Mesenchymal stem cell (in vitro differentiated cells and primary cell): ENCODE measurements at regions not wholly inside any gene's neighbourhood (a gene's known extent, or its start where the extent isn't known, plus 50 kb on each side); places are given as distances from the start of the nearest gene placed in this dataset.

Experiments used
- DNase-seq: peaks from one replicate; pipeline ENCODE4 v3.0.0-alpha.2; 2013
- H2AFZ ChIP-seq: one replicate; pipeline ENCODE4 v1.6.1; 2013; ENCODE audit warnings: low read depth, mild to moderate bottlenecking, control low read depth, inconsistent platforms, low read length, moderate library complexity
- H2AK5ac ChIP-seq: 2 replicates; pipeline ENCODE4 v1.6.1; 2013; ENCODE audit warnings: low read length, moderate library complexity, mild to moderate bottlenecking, inconsistent platforms; ENCODE audit not compliant: severe bottlenecking
- H2BK120ac ChIP-seq: one replicate; pipeline ENCODE4 v1.6.1; 2013; ENCODE audit warnings: low read depth, mild to moderate bottlenecking, inconsistent platforms, low read length, moderate library complexity
- H2BK12ac ChIP-seq, 2 experiments: one replicate each; pipeline ENCODE4 v1.6.1; 2013; ENCODE audit warnings: inconsistent platforms in 2 of 2, low read length in 2 of 2, mild to moderate bottlenecking in 2 of 2, moderate library complexity in 2 of 2, control low read depth in 1 of 2
- H2BK15ac ChIP-seq: one replicate; pipeline ENCODE4 v1.6.1; 2013; ENCODE audit warnings: mild to moderate bottlenecking, low read depth, inconsistent platforms; ENCODE audit not compliant: poor library complexity, severe bottlenecking
- H2BK5ac ChIP-seq: 2 replicates; pipeline ENCODE4 v1.6.1; 2013; ENCODE audit warnings: low read depth, mild to moderate bottlenecking, low read length, control low read depth, inconsistent platforms; ENCODE audit not compliant: poor library complexity, severe bottlenecking
- H3K14ac ChIP-seq, 2 experiments: one replicate each; pipeline ENCODE4 v1.6.1; 2013; ENCODE audit warnings: inconsistent platforms in 2 of 2, low read length in 2 of 2, control low read depth in 1 of 2, mild to moderate bottlenecking in 1 of 2, moderate library complexity in 1 of 2
- H3K18ac ChIP-seq, 2 experiments: one replicate each; pipeline ENCODE4 v1.6.1; 2013; ENCODE audit warnings: inconsistent platforms in 2 of 2, low read length in 2 of 2, control low read depth in 1 of 2, low read depth in 1 of 2, mild to moderate bottlenecking in 1 of 2
- H3K23ac ChIP-seq, 2 experiments: one replicate each; pipeline ENCODE4 v1.6.1; 2013; ENCODE audit warnings: inconsistent platforms in 2 of 2, low read length in 2 of 2, mild to moderate bottlenecking in 2 of 2, moderate library complexity in 2 of 2, control low read depth in 1 of 2
- H3K27ac ChIP-seq: 2 replicates; pipeline ENCODE4 v1.5.1; 2013; ENCODE audit warnings: mild to moderate bottlenecking, moderate library complexity, low read length, control low read depth, inconsistent platforms; ENCODE audit not compliant: poor library complexity, severe bottlenecking
- H3K27me3 ChIP-seq, 2 experiments: 2 replicates each; pipeline versions ENCODE4 v1.6.1 to v1.7.0; 2013; ENCODE audit warnings: low read length in 2 of 2, mild to moderate bottlenecking in 2 of 2, moderate library complexity in 2 of 2, control low read depth in 1 of 2, inconsistent platforms in 1 of 2; ENCODE audit not compliant: control insufficient read depth in 1 of 2, insufficient read depth in 1 of 2
- H3K36me3 ChIP-seq, 2 experiments: 2 replicates each; pipeline versions ENCODE4 v1.6.1 to v1.7.0; 2013; ENCODE audit warnings: low read length in 2 of 2, control low read depth in 1 of 2, inconsistent platforms in 1 of 2, low read depth in 1 of 2, mild to moderate bottlenecking in 1 of 2; ENCODE audit not compliant: insufficient read depth in 2 of 2, control insufficient read depth in 1 of 2
- H3K4ac ChIP-seq, 2 experiments: one replicate each; pipeline ENCODE4 v1.6.1; 2013; ENCODE audit warnings: inconsistent platforms in 2 of 2, low read length in 2 of 2, mild to moderate bottlenecking in 2 of 2, moderate library complexity in 2 of 2, control low read depth in 1 of 2, low read depth in 1 of 2
- H3K4me1 ChIP-seq: 2 replicates; pipeline ENCODE4 v1.6.1; 2013; ENCODE audit warnings: low read depth, low read length, control low read depth; ENCODE audit not compliant: control insufficient read depth, insufficient read depth
- H3K4me2 ChIP-seq: 2 replicates; pipeline ENCODE4 v1.6.1; 2013; ENCODE audit warnings: low read length, mild to moderate bottlenecking, inconsistent platforms; ENCODE audit not compliant: poor library complexity, severe bottlenecking
- H3K4me3 ChIP-seq, 2 experiments: 2 replicates each; pipeline versions ENCODE4 v1.5.1 to v1.7.0; 2013; ENCODE audit warnings: low read length in 2 of 2, mild to moderate bottlenecking in 2 of 2, control low read depth in 1 of 2, low read depth in 1 of 2; ENCODE audit not compliant: insufficient read depth in 1 of 2
- H3K79me1 ChIP-seq: replicated peaks from 2 replicates; pipeline ENCODE4 v1.6.1; 2013; ENCODE audit warnings: mild to moderate bottlenecking, control low read depth, low read length, inconsistent platforms; ENCODE audit not compliant: poor library complexity, severe bottlenecking
- H3K9ac ChIP-seq: 2 replicates; pipeline ENCODE4 v1.7.0; 2013; ENCODE audit warnings: mild to moderate bottlenecking, low read length, moderate library complexity
- H3K9me3 ChIP-seq: 2 replicates; pipeline ENCODE4 v1.7.0; 2013; ENCODE audit warnings: mild to moderate bottlenecking, low read length; ENCODE audit not compliant: control insufficient read depth
- H4K8ac ChIP-seq: one replicate; pipeline ENCODE4 v1.6.1; 2013; ENCODE audit warnings: inconsistent platforms, mild to moderate bottlenecking, low read length, moderate library complexity
- H4K91ac ChIP-seq: one replicate; pipeline ENCODE4 v1.6.1; 2013; ENCODE audit warnings: mild to moderate bottlenecking, low read length, inconsistent platforms
- WGBS: methylation state at CpG from one replicate; pipeline ENCODE4 v1.1.7; 2013; ENCODE audit warnings: mixed read lengths; 5-methylcytosine and 5-hydroxymethylcytosine counted together

DNA sequence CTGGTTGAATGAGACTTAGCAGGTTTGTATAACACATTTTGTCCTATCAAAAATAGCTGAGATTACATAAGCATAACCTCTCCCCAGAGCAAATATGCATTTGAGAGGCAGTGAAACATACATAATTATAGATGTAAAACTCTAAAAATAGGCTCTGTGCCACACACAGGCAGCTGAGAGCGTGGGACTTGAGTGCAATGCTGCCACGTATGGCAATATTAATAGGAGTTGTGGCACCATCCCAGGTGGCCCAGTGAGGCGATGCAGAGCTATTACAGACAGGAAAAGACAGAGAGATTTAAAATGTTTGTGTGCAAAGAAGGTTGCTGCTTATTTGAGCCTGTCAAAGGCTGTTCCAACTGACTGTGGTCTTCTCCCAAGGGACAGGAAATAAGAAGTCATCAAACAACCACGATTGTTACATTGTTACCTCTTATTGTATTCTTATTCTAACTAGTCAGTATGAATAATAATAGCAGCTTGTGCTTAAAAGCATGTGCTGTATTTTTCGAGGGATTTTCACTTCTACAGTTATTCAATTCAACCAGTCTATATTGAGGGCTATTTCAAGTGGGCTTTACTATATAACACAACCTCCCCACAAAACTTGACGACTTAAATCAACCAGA, 116.5 kb downstream of the SALL1 start:
- no peak overlapping the region for H3K18ac ChIP-seq
- H2AFZ ChIP-seq: no peak overlapping the region
- no peak overlapping the region for H3K4ac ChIP-seq
- no peak overlapping the region for H3K14ac ChIP-seq
- H3K9ac ChIP-seq: no peak overlapping the region
- peaks cover 0 to 3% of the 10 kb centered on the region in 2 experiments for H3K27me3 ChIP-seq
- H3K27ac ChIP-seq: no peak overlapping the region
- H2BK120ac ChIP-seq: no peak overlapping the region
- H2BK5ac ChIP-seq: no peak overlapping the region
- 37% methylated on average over 4 of the region's 6 CpGs for WGBS
- no peak overlapping the region for H2AK5ac ChIP-seq
- no peaks in the 10 kb centered on the region for H3K79me1 ChIP-seq
- no peak overlapping the region for H3K23ac ChIP-seq
- H3K4me1 ChIP-seq: no peaks in the 10 kb centered on the region
- no peak for DNase-seq
- no peak overlapping the region for H2BK15ac ChIP-seq
- no peak overlapping the region for H2BK12ac ChIP-seq
- H3K4me3 ChIP-seq: no peak overlapping the region
- H3K9me3 ChIP-seq: no peaks in the 10 kb centered on the region
- no peak overlapping the region for H3K4me2 ChIP-seq
- no peak overlapping the region for H4K91ac ChIP-seq
- no peak overlapping the region for H4K8ac ChIP-seq
- no peaks in the 10 kb centered on the region for H3K36me3 ChIP-seq

DNA sequence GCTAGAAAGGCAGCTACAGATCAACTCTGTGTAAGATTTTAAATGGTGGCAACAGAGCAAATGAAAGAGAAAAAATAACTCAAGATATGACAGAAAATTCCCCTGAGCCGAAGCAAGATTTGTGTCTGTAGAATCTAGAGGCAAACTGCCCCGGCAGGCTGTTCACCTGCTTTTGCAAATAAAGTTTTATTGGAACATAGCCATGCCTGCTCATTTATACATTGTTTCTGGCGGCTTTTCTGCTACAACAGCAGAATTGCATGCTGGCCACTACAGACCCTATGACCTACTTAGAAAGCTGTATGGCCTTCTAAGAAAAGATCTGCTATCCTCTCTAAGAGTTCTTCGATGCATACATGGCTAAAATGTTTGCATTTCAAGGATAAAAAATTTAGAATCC, 119.5 kb downstream of the SALL1 start:
- H2AFZ ChIP-seq: no peak overlapping the region
- 73% methylated on average over 3 of the region's 4 CpGs for WGBS
- no peaks in the 10 kb centered on the region for H3K9me3 ChIP-seq
- no peak overlapping the region for H2BK120ac ChIP-seq
- no peaks in the 10 kb centered on the region for H3K27me3 ChIP-seq
- no peak overlapping the region for H3K4me3 ChIP-seq
- no peak overlapping the region for H2BK15ac ChIP-seq
- DNase-seq: no peak
- H3K23ac ChIP-seq: no peak overlapping the region
- H4K8ac ChIP-seq: no peak overlapping the region
- H3K4me2 ChIP-seq: no peak overlapping the region
- H3K18ac ChIP-seq: no peak overlapping the region
- H3K9ac ChIP-seq: no peak overlapping the region
- no peak overlapping the region for H2BK12ac ChIP-seq
- no peaks in the 10 kb centered on the region for H3K79me1 ChIP-seq
- H3K4me1 ChIP-seq: no peaks in the 10 kb centered on the region
- no peak overlapping the region for H3K4ac ChIP-seq
- no peak overlapping the region for H3K14ac ChIP-seq
- H4K91ac ChIP-seq: no peak overlapping the region
- H2BK5ac ChIP-seq: no peak overlapping the region
- no peak overlapping the region for H3K27ac ChIP-seq
- H2AK5ac ChIP-seq: no peak overlapping the region
- no peaks in the 10 kb centered on the region for H3K36me3 ChIP-seq

DNA sequence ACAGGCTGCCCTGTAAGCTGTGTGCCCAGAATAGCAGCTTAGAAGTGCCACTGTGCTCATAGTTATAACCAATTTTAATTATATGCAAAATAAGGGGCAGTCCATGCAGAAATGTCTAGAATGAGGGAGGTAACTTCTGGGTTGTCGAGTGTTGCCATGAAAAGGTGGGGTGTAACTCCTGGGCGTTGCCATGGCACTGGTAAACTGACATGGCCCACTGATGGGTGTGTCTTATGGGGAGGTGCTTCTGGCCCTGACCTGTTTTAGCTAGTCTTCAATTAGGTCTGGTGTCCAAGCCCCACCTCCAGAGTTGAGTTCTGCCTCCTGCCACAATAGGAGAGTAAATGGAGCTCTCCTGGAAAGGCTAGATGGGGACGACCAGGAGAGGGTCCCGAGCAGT, 120.6 kb downstream of the SALL1 start:
- H3K4me2 ChIP-seq: no peak overlapping the region
- no peak overlapping the region for H3K23ac ChIP-seq
- no peak overlapping the region for H3K27ac ChIP-seq
- no peak for DNase-seq
- no peak overlapping the region for H3K4ac ChIP-seq
- no peaks in the 10 kb centered on the region for H3K4me1 ChIP-seq
- H4K8ac ChIP-seq: no peak overlapping the region
- H3K4me3 ChIP-seq: no peak overlapping the region
- H2BK12ac ChIP-seq: no peak overlapping the region
- no peaks in the 10 kb centered on the region for H3K79me1 ChIP-seq
- no peaks in the 10 kb centered on the region for H3K27me3 ChIP-seq
- 62% methylated on average over 4 of the region's 4 CpGs for WGBS
- H2BK5ac ChIP-seq: no peak overlapping the region
- H2BK15ac ChIP-seq: no peak overlapping the region
- H2AK5ac ChIP-seq: no peak overlapping the region
- no peak overlapping the region for H4K91ac ChIP-seq
- H3K9me3 ChIP-seq: no peaks in the 10 kb centered on the region
- no peak overlapping the region for H3K9ac ChIP-seq
- H3K18ac ChIP-seq: no peak overlapping the region
- no peak overlapping the region for H2BK120ac ChIP-seq
- no peaks in the 10 kb centered on the region for H3K36me3 ChIP-seq
- H3K14ac ChIP-seq: no peak overlapping the region
- no peak overlapping the region for H2AFZ ChIP-seq

DNA sequence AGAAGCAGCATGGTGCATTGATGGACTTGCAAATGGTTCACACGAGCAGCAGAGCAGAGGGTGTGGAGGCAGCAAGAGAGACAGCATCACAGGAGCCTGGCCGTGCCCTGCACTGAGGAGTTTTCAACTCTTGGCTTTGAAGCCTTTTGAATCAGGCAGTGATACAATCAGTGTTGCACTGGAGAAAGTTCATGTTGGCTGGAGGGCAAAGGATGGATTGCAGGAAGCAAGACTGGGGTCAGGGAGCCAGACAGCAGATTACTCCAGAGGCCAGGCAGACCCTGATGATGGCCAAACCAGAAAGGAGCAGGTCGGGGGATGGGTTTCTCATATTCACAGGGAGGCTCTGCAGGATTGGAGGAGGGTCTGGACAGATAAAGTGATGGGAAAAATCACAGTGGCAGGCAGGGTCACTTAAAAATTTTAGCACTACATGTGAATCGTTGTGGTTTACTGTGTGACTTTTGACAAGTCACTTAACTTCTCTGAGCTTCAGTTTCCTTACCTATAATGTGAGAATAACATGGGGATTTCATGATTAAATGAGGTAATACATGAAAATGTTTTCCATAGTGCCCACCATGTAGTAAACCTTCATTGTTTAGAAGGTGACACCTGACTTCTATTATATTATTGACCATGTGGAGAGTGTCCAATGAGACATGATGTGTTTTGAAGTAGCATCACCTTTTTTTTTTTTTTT, 125.3 kb downstream of the SALL1 start:
- H2AFZ ChIP-seq: no peak overlapping the region
- H3K18ac ChIP-seq: no peak overlapping the region
- WGBS: 44% methylated on average over 4 of the region's 4 CpGs
- no peak overlapping the region for H2AK5ac ChIP-seq
- no peak overlapping the region for H3K27ac ChIP-seq
- no peak overlapping the region for H3K4me3 ChIP-seq
- H3K9ac ChIP-seq: no peak overlapping the region
- no peak overlapping the region for H3K23ac ChIP-seq
- no peak for DNase-seq
- no peaks in the 10 kb centered on the region for H3K79me1 ChIP-seq
- H3K9me3 ChIP-seq: no peaks in the 10 kb centered on the region
- peaks cover 0 to 9% of the 10 kb centered on the region in 2 experiments for H3K27me3 ChIP-seq
- H3K36me3 ChIP-seq: no peaks in the 10 kb centered on the region
- H4K8ac ChIP-seq: no peak overlapping the region
- H3K4me1 ChIP-seq: no peaks in the 10 kb centered on the region
- H3K14ac ChIP-seq: no peak overlapping the region
- H2BK5ac ChIP-seq: no peak overlapping the region
- H2BK120ac ChIP-seq: no peak overlapping the region
- H2BK15ac ChIP-seq: no peak overlapping the region
- H4K91ac ChIP-seq: no peak overlapping the region
- H3K4me2 ChIP-seq: no peak overlapping the region
- H2BK12ac ChIP-seq: no peak overlapping the region
- no peak overlapping the region for H3K4ac ChIP-seq
